GM21360 (cell line): ENCODE measurements at regions not wholly inside any gene's neighbourhood (a gene's known extent, or its start where the extent isn't known, plus 50 kb on each side); places are given as distances from the start of the nearest gene placed in this dataset.

Experiments used
- ATAC-seq: cut with Tn5 transposase; IDR thresholded peaks from one replicate; pipeline ENCODE4 v1.9.1; 2021; ENCODE audit warnings: mild to moderate bottlenecking, moderate library complexity; ENCODE audit not compliant: unreplicated experiment

DNA sequence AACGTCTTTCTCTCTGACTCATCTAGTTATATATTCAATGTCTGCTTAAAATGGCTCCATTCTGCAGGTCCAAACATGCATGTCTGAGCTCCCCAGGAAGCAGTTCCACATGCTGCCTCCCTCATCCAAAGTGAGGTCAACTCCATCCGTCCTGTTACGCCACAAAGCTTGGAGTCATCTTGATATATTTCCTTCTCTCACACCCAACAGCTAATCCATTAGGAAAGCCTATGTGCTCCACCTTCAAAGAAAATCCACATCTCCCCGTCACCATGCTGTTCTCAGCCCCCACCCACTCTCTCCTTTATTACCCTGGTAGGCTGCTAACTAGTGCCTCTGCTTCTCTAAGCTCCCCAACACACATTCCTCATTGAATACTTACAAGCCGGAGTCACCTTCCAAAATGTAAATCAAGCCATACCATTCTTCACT, 130.2 kb upstream of the SYNDIG1 start:
- ATAC-seq = no peak

DNA sequence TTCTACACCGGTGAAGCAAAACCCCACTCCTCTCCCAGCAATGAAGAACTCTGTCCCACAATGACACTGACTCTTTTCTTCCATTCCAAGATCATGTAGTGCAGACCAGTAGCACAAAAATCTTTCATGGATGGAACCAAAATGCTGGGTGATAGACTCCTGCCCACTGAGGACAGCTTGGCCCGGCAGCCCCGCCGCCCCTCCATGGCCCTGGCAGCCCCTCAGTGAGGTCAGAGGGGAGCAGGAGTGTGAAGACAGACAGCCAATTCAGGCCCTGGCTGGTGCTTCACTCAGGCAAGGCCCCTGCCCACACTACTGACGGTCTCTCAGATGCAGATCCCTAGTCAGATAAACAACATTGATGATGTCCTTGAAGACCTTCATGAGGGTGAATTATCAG, 131.9 kb upstream of the SYNDIG1 start:
- ATAC-seq = no peak

- ATAC-seq = no peak
Measured at GRCh38 chr20:24337069-24337468, 132.4 kb upstream of the SYNDIG1 start.

DNA sequence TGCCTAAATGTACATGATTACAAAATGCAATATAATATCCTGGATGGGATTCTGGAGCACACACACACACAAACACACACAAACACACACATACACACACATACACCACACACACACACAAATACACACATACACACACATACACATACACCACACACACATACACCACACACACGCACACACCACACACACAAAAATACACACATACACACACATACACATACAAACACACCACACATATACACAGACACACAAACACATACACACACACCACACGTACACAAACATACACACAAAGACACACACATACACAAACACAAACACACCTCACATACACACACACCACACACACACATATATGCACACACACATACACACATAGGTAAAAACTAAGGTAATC, 134.6 kb upstream of the SYNDIG1 start:
- ATAC-seq = no peak

GRCh38 chr20:24332956-24333355, 136.5 kb upstream of the SYNDIG1 start:
- ATAC-seq = no peak

DNA sequence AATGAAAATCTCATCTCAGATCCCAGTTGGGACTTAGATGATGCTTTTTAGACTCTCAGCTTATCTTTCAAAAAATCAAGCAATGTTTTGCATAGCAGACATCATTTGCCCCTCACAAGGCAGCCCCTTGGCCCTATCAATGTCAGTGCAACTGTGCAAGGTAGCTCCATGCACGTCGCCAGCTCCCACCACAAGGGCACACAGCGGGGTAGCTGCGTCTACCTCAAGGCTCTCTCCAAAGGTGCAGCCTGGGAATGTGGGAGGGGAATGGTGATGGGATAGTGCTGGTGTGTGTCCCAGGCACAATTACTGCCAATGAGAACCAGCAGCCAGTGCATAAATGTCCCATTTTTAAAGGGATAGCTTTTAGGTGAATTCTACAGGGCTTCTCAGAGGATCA, 137.5 kb upstream of the SYNDIG1 start:
- ATAC-seq = no peak

DNA sequence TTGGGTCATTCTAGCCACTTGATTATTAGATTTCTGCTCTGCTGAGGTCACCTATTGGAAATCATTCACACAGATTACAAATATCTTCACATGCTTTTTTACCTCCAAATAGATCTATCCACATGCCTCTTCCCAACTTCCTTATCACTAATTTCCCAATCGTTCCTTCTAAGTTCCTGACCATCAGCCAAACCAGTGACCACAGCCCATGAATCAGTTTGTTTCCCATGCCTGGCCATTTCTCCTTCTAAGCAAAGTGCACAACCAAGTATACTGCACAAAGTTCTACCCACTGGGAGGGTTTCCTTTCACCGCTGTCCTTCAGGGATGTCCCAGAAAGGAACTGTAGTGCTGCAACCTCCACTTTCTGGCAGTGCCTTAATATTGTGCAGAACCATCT, 140.5 kb upstream of the SYNDIG1 start:
- ATAC-seq = no peak

GRCh38 chr20:24321973-24322372, 147.5 kb upstream of the SYNDIG1 start:
- ATAC-seq = no peak

DNA sequence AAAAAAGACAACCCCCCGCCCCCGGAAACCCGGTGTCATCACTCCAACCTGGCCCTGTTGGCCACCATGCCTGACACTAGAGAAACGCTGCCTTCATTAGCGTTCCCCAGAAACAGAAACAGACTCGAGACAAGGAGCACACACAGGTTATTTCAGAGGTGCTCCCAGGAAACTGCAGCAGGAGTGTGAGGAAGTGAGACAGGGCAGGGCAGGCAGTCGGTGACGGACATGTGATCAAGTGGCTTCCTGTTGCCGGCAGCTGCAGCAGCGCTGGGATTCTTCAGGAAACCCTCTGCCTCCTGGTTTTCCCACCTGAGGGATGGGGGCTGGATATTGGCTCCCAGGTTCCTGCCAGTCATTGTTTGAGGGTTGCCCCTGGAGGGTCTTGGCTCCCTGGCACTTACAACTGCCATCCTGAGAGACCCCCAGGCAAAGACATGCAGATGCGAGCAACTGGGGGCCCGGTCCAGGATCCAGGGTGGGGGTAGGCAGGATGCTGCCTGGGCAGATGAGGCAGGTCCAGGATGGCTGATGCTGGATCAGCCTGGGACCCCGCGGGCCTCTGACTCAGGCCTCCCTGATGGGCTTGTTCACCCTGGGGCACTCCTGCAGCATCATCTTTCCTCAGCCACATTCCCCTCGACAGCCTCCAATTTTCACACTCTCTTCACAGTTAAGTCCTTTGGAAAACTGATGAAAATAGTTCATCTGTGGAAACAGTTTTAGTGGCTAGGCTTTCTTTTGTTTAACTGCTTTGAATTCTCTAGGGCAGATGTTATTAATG, 150.7 kb upstream of the SYNDIG1 start:
- no peak for ATAC-seq

GRCh38 chr20:24317224-24317623, 152.2 kb upstream of the SYNDIG1 start:
- ATAC-seq = no peak

GRCh38 chr20:24316731-24317130, 152.7 kb upstream of the SYNDIG1 start:
- no peak for ATAC-seq

GRCh38 chr20:24314053-24314452, 155.4 kb upstream of the SYNDIG1 start:
- no peak for ATAC-seq

DNA sequence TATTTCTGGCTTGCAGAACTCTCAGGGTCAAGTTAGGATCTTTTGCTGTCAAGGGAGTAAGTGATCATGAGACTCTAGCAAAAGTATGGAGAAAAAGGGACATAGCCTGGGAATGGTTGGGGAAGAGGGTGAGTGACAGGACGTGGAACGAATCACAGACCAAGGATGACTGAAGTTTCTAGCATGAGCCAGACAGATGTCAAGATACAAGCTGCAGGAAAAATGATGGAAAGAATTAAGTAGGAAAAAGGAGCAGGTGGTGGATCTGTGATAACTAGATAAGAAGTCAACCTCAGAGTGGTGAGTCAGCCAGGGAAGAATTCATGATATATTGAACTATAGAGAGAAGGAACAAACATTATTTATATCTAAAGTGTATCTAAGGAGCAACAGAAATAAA, 159.8 kb upstream of the SYNDIG1 start:
- ATAC-seq = no peak

DNA sequence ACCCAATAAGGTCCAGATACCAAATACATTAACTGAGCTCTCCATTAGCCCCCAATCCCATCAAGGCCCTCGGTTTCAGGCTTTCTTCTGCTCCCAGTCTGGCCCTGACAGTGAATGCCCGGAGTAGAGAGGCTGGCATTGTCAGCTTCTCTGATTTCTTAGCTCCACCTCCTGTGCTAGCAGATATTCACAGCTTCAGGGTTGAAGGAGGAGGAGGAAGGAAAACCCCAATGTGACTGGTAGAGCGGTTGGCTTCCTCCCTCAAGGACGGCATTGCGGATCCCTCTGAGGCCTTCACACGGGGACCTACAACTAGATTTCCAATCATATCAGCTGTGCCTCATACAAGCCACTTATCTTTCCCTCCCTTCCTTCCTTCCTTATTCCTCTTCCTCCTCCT, 164.1 kb upstream of the SYNDIG1 start:
- no peak for ATAC-seq

GRCh38 chr20:24304291-24304690, 165.1 kb upstream of the SYNDIG1 start:
- no peak for ATAC-seq

- no peak for ATAC-seq
Measured at GRCh38 chr20:24303393-24304170, 165.8 kb upstream of the SYNDIG1 start.

DNA sequence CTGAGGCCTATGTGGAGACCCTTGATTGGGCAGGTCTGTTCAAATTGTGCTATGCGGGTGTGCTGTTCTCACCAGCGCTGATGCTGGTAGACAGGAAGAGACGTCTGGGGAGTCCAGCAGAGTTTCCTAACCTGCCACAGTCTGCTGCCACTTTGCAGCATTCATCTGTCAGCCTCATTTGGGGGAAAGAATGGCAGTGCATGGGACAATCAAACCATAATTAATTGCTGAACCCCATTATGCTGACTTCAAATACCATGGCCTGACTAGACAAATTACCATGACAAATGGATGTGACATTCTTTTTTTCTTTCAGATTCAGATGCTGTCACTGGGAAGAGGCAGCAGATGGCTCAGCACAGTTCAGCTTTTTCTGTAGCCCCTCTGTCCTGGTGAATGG, 171.4 kb upstream of the SYNDIG1 start:
- no peak for ATAC-seq

- ATAC-seq = no peak
Measured at GRCh38 chr20:24296477-24297261, 172.8 kb upstream of the SYNDIG1 start.

DNA sequence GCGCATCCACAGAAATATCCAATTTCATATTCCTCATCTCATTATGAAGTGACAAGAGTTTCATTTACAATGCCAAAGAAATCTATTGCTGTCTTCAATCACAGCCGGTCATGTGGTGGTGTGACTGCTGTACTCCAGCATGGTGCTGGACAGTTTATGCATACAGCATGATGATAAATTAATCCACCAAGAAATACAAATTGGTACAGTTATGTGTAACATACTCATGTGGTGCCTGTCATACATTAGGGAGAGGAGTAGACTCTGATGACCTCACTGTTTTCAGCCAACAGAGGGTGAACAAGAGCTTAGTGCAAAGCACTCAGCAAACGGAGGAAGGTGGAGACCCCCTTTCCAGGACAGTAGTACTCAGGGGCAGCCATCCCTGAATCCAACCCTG, 178.4 kb upstream of the SYNDIG1 start:
- no peak for ATAC-seq

DNA sequence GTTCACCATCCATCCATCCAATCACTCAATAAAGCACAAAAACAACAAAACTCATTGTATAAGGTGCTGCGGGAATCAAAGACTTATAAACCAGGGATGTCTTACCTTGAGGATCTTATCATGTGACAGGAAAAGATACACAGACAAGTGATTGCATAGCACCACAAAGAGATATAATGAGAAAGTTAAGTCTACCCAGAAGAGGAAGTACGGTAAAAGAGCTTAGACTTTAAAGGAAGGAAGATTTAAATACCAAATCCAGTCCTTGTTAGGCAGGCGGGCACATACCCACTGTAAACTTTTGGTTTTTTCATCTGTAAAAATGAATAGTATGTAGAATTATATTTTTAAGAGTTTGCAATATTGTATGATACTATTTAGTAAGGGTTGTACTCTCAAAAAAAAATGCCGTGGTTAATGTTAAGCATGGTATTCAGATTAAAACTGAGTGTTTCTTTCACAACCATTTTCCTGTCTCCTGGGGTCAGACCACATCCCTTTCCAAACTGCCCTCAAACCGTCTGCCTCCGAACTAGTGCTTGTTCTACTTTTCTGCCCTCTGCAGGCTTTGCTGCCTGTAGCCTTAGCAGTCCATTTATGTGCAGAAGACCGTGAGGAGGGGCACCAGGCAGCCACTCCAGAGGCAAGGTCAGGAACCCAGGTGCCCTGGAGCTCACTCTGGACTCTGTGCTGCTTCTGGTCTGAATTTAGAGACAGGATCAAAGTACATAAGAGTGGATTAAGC, 179.5 kb upstream of the SYNDIG1 start:
- no peak for ATAC-seq

DNA sequence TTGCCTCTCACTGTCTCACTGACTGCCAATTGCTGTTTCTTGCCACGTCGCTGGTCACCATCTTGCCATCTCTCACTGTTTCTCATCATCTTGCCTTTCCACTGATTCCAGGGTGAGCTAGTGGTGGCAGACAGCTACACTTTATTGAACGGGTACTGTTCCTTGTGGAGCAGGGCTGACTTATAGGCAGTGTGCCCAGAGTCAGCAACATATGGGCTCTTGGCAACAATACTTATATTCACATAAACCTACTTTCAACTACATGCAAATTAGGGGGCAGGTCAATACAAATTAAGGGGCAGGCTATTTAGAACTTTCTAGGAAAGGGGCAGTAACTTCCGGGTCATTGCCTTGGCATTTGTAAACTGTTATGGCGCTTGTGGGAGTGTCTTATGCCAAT, 186.2 kb upstream of the SYNDIG1 start:
- no peak for ATAC-seq
